Germinal center (tissue), 1 donor: ENCODE measurements at regions not wholly inside any gene's neighbourhood (a gene's known extent, or its start where the extent isn't known, plus 50 kb on each side); places are given as distances from the start of the nearest gene placed in this dataset.

Experiments
- DNase-seq: peaks from one replicate; pipeline ENCODE4 v3.0.0; 2012; ENCODE audit warnings: mixed read lengths, low spot score

- DNase-seq, result no peak
Observed at GRCh38 chr3:14312375-14312774, 90.0 kb upstream of the SLC6A6 start.

- DNase-seq, result no peak
Observed at GRCh38 chr3:14317057-14317553, 85.3 kb upstream of the SLC6A6 start.

GRCh38 chr3:14318646-14319045 lies 83.8 kb upstream of the SLC6A6 start:
- no peak for DNase-seq

- DNase-seq, result peak; percentile 87
Observed at GRCh38 chr3:14319654-14320182, 82.7 kb upstream of the SLC6A6 start.

- DNase-seq, result no peak
Observed at GRCh38 chr3:14320219-14320618, 82.2 kb upstream of the SLC6A6 start.

- no peak for DNase-seq
Observed at GRCh38 chr3:14322001-14322400, 80.4 kb upstream of the SLC6A6 start.

GRCh38 chr3:14322667-14323295 lies 79.6 kb upstream of the SLC6A6 start:
- DNase-seq, result no peak

- no peak for DNase-seq
Observed at GRCh38 chr3:14323401-14324223, 78.8 kb upstream of the SLC6A6 start.

GRCh38 chr3:14324224-14324944 lies 78.0 kb upstream of the SLC6A6 start:
- no peak for DNase-seq

- no peak for DNase-seq
Observed at GRCh38 chr3:14328422-14328821, 74.0 kb upstream of the SLC6A6 start.

- DNase-seq, result no peak
Observed at GRCh38 chr3:14329116-14329830, 73.1 kb upstream of the SLC6A6 start.

- no peak for DNase-seq
Observed at GRCh38 chr3:14329842-14330241, 72.6 kb upstream of the SLC6A6 start.

GRCh38 chr3:14330508-14330907 lies 71.9 kb upstream of the SLC6A6 start:
- DNase-seq, result no peak

GRCh38 chr3:14331251-14331650 lies 71.2 kb upstream of the SLC6A6 start:
- DNase-seq, result no peak

GRCh38 chr3:14332392-14332791 lies 70.0 kb upstream of the SLC6A6 start:
- DNase-seq, result no peak

GRCh38 chr3:14333215-14333614 lies 69.2 kb upstream of the SLC6A6 start:
- DNase-seq, result no peak

GRCh38 chr3:14333621-14334020 lies 68.8 kb upstream of the SLC6A6 start:
- DNase-seq, result no peak

- no peak for DNase-seq
Observed at GRCh38 chr3:14334136-14334535, 68.3 kb upstream of the SLC6A6 start.

GRCh38 chr3:14334936-14335335 lies 67.5 kb upstream of the SLC6A6 start:
- no peak for DNase-seq

GRCh38 chr3:14335774-14336748 lies 66.3 kb upstream of the SLC6A6 start:
- DNase-seq, result no peak
